ENCODE measurements at regions not wholly inside any gene's neighbourhood (a gene's known extent, or its start where the extent isn't known, plus 50 kb on each side); places are given as distances from the start of the nearest gene placed in this dataset.

GRCh38 chr5:108649646-108650045 is 98.1 kb upstream of the FER start:
- no peak for DNase-seq (ENCODE audit: low spot score)

- no peak for DNase-seq (ENCODE audit: low spot score)
Observed at GRCh38 chr5:108649106-108649505, 98.6 kb upstream of the FER start.

GRCh38 chr5:108642170-108642906 is 105.4 kb upstream of the FER start:
- DNase-seq (ENCODE audit: low spot score): peak; percentile 75

- DNase-seq (ENCODE audit: low spot score): no peak
Observed at GRCh38 chr5:108641596-108641995, 106.1 kb upstream of the FER start.

- no peak for DNase-seq (ENCODE audit: low spot score)
Observed at GRCh38 chr5:108639366-108639765, 108.3 kb upstream of the FER start.

- DNase-seq (ENCODE audit: low spot score): no peak
Observed at GRCh38 chr5:108638021-108638420, 109.7 kb upstream of the FER start.

- DNase-seq (ENCODE audit: low spot score): no peak
Observed at GRCh38 chr5:108637134-108637533, 110.6 kb upstream of the FER start.

GRCh38 chr5:108636135-108636853 is 111.4 kb upstream of the FER start:
- no peak for DNase-seq (ENCODE audit: low spot score)

GRCh38 chr5:108634617-108635288 is 112.9 kb upstream of the FER start:
- DNase-seq (ENCODE audit: low spot score): no peak

- no peak for DNase-seq (ENCODE audit: low spot score)
Observed at GRCh38 chr5:108634010-108634616, 113.6 kb upstream of the FER start.

GRCh38 chr5:108629779-108630528 is 117.7 kb upstream of the FER start:
- no peak for DNase-seq (ENCODE audit: low spot score)

- no peak for DNase-seq (ENCODE audit: low spot score)
Observed at GRCh38 chr5:108625654-108626053, 122.0 kb upstream of the FER start.

- DNase-seq (ENCODE audit: low spot score): no peak
Observed at GRCh38 chr5:108623826-108624225, 123.9 kb upstream of the FER start.

- DNase-seq (ENCODE audit: low spot score): no peak
Observed at GRCh38 chr5:108620516-108620915, 127.2 kb upstream of the FER start.

GRCh38 chr5:108619815-108620214 is 127.9 kb upstream of the FER start:
- DNase-seq (ENCODE audit: low spot score): peak; percentile 9

- DNase-seq (ENCODE audit: low spot score): no peak
Observed at GRCh38 chr5:108617467-108618435, 129.9 kb upstream of the FER start.

- no peak for DNase-seq (ENCODE audit: low spot score)
Observed at GRCh38 chr5:108615216-108615615, 132.5 kb upstream of the FER start.

GRCh38 chr5:108607421-108607820 is 140.3 kb upstream of the FER start:
- DNase-seq (ENCODE audit: low spot score): no peak

- no peak for DNase-seq (ENCODE audit: low spot score)
Observed at GRCh38 chr5:108606185-108606584, 141.5 kb upstream of the FER start.

GRCh38 chr5:108602830-108603229 is 144.9 kb upstream of the FER start:
- no peak for DNase-seq (ENCODE audit: low spot score)

- DNase-seq (ENCODE audit: low spot score): no peak
Observed at GRCh38 chr5:108590799-108591198, 156.9 kb upstream of the FER start.

All from LoVo (cell line).